Esophagus (tissue), 2 donors: ENCODE measurements at regions not wholly inside any gene's neighbourhood (a gene's known extent, or its start where the extent isn't known, plus 50 kb on each side); places are given as distances from the start of the nearest gene placed in this dataset.

Source experiments
- H3K27ac ChIP-seq, 2 donors: one replicate each; pipeline ENCODE4 v1.5.1; 2013; ENCODE audit warnings: low read depth in 2 of 2, mild to moderate bottlenecking in 2 of 2, inconsistent platforms in 1 of 2, low read length in 1 of 2, moderate library complexity in 1 of 2
- H3K27me3 ChIP-seq, 2 donors: one replicate each; pipeline ENCODE4 v1.6.1; 2013; ENCODE audit warnings: low read length in 2 of 2, control low read depth in 1 of 2, mild to moderate bottlenecking in 1 of 2; ENCODE audit not compliant: insufficient read depth in 2 of 2, control insufficient read depth in 1 of 2
- H3K36me3 ChIP-seq, 2 donors: one replicate each; pipeline ENCODE4 v1.6.1; 2013; ENCODE audit warnings: low read length in 1 of 2; ENCODE audit not compliant: control insufficient read depth in 2 of 2, insufficient read depth in 2 of 2
- H3K4me1 ChIP-seq, 2 donors: one replicate each; pipeline ENCODE4 v1.6.1; 2013; ENCODE audit warnings: low read length in 1 of 2; ENCODE audit not compliant: control insufficient read depth in 2 of 2, insufficient read depth in 2 of 2
- H3K4me3 ChIP-seq, 2 donors: one replicate each; pipeline ENCODE4 v1.5.1; 2013; ENCODE audit warnings: low read length in 2 of 2, mild to moderate bottlenecking in 2 of 2, low read depth in 1 of 2, moderate library complexity in 1 of 2
- H3K9me3 ChIP-seq, 2 donors: one replicate each; pipeline ENCODE4 v1.6.1; 2013; ENCODE audit warnings: mild to moderate bottlenecking in 2 of 2, low read depth in 1 of 2, low read length in 1 of 2, moderate library complexity in 1 of 2; ENCODE audit not compliant: control insufficient read depth in 2 of 2, insufficient read depth in 1 of 2
- WGBS, 2 donors: extraction: QIAGEN DNeasy Blood & Tissue Kit; methylation state at CpG; one replicate each; pipeline ENCODE4 v1.1.7; 2013; 5-methylcytosine and 5-hydroxymethylcytosine counted together
- donor health status: healthy with polysubstance abuse.
- donor health status: Bipolar disorder and iron deficiency.

GRCh38 chr1:5753549-5754421, 238.4 kb downstream of the NPHP4 start:
- Histone ChIP-seq H3K36me3 (no peaks in the 10 kb centered on the region), H3K27me3 (peaks cover 0 to 2% of the 10 kb centered on the region in 2 donors), H3K9me3 (peaks cover 1 to 2% of the 10 kb centered on the region in 2 donors), H3K4me3 (no peak overlapping the region), H3K4me1 (peaks cover 0 to 4% of the 10 kb centered on the region in 2 donors), H3K27ac (no peak overlapping the region)
- 84 to 85% methylated on average over 23 of the region's 23 CpGs for WGBS, 2 donors

- no peak overlapping the region for H3K27ac ChIP-seq
- H3K4me3 ChIP-seq, result no peak overlapping the region
- peaks cover 0 to 2% of the 10 kb centered on the region in 2 donors for H3K27me3 ChIP-seq
- no peaks in the 10 kb centered on the region for H3K36me3 ChIP-seq
- H3K9me3 ChIP-seq, result peaks cover 0 to 2% of the 10 kb centered on the region in 2 donors
- WGBS, 2 donors, result 68 to 71% methylated on average over 15 of the region's 15 CpGs
- H3K4me1 ChIP-seq, result peaks cover 0 to 4% of the 10 kb centered on the region in 2 donors
These were observed 239.3 kb downstream of the NPHP4 start for GRCh38 chr1:5752746-5753548.

GRCh38 chr1:5751833-5752745, 240.1 kb downstream of the NPHP4 start:
- Histone ChIP-seq H3K4me1 (peaks cover 0 to 2% of the 10 kb centered on the region in 2 donors), H3K27ac (no peak overlapping the region), H3K9me3 (peaks cover 0 to 2% of the 10 kb centered on the region in 2 donors), H3K36me3 (no peaks in the 10 kb centered on the region), H3K27me3 (peaks cover 0 to 2% of the 10 kb centered on the region in 2 donors), H3K4me3 (no peak overlapping the region)
- WGBS, 2 donors, result 62 to 71% methylated on average over 14 of the region's 14 CpGs

GRCh38 chr1:5751163-5751540, 241.1 kb downstream of the NPHP4 start:
- H3K36me3 ChIP-seq, result no peaks in the 10 kb centered on the region
- H3K4me3 ChIP-seq, result no peak overlapping the region
- WGBS, 2 donors, result 78 to 79% methylated on average over 11 of the region's 11 CpGs
- H3K4me1 ChIP-seq, result no peaks in the 10 kb centered on the region
- H3K9me3 ChIP-seq, result peaks cover 0 to under 1% of the 10 kb centered on the region in 2 donors
- peaks cover 0 to 2% of the 10 kb centered on the region in 2 donors for H3K27me3 ChIP-seq
- no peak overlapping the region for H3K27ac ChIP-seq

- H3K36me3 ChIP-seq, result no peaks in the 10 kb centered on the region
- no peak overlapping the region for H3K27ac ChIP-seq
- peaks cover 0 to 2% of the 10 kb centered on the region in 2 donors for H3K27me3 ChIP-seq
- no peak overlapping the region for H3K4me3 ChIP-seq
- WGBS, 2 donors, result 78 to 84% methylated on average over 16 of the region's 16 CpGs
- no peaks in the 10 kb centered on the region for H3K9me3 ChIP-seq
- no peaks in the 10 kb centered on the region for H3K4me1 ChIP-seq
These were observed 241.8 kb downstream of the NPHP4 start for GRCh38 chr1:5750186-5751162.

- no peaks in the 10 kb centered on the region for H3K9me3 ChIP-seq
- H3K36me3 ChIP-seq, result no peaks in the 10 kb centered on the region
- 77 to 80% methylated on average over 26 of the region's 26 CpGs for WGBS, 2 donors
- peaks cover 0 to 9% of the 10 kb centered on the region in 2 donors for H3K27me3 ChIP-seq
- no peak overlapping the region for H3K27ac ChIP-seq
- no peaks in the 10 kb centered on the region for H3K4me1 ChIP-seq
- no peak overlapping the region for H3K4me3 ChIP-seq
These were observed 243.7 kb downstream of the NPHP4 start for GRCh38 chr1:5748286-5749225.

GRCh38 chr1:5747426-5748285, 244.6 kb downstream of the NPHP4 start:
- no peak overlapping the region for H3K4me3 ChIP-seq
- no peaks in the 10 kb centered on the region for H3K9me3 ChIP-seq
- H3K4me1 ChIP-seq, result no peaks in the 10 kb centered on the region
- H3K27me3 ChIP-seq, result peaks cover 0 to 9% of the 10 kb centered on the region in 2 donors
- WGBS, 2 donors, result 73 to 75% methylated on average over 13 of the region's 13 CpGs
- no peaks in the 10 kb centered on the region for H3K36me3 ChIP-seq
- H3K27ac ChIP-seq, result no peak overlapping the region
